ENCODE measurements at regions not wholly inside any gene's neighbourhood (a gene's known extent, or its start where the extent isn't known, plus 50 kb on each side); places are given as distances from the start of the nearest gene placed in this dataset.

DNA sequence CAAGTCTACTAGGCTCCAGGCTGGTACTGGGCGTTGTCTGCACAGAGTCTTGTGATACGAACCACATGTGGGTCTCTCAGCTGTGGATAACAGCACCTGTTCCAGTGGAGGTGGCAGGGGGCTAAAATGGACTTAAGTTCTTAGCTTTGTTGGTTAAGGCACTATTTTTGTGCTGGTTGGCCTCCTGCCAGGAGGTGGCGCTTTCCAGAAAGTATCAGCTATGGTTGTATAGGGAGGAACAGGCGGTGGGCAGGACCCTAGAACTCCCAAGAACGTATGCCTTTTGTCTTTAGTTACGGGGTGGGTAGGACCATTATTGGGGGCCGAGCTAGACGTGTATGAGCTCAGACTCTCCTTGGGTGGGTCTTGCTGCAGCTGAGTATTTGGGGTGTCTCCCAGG lies 1138.4 kb downstream of the PCDH19 start:
- TF ChIP-seq, protein P1, sequence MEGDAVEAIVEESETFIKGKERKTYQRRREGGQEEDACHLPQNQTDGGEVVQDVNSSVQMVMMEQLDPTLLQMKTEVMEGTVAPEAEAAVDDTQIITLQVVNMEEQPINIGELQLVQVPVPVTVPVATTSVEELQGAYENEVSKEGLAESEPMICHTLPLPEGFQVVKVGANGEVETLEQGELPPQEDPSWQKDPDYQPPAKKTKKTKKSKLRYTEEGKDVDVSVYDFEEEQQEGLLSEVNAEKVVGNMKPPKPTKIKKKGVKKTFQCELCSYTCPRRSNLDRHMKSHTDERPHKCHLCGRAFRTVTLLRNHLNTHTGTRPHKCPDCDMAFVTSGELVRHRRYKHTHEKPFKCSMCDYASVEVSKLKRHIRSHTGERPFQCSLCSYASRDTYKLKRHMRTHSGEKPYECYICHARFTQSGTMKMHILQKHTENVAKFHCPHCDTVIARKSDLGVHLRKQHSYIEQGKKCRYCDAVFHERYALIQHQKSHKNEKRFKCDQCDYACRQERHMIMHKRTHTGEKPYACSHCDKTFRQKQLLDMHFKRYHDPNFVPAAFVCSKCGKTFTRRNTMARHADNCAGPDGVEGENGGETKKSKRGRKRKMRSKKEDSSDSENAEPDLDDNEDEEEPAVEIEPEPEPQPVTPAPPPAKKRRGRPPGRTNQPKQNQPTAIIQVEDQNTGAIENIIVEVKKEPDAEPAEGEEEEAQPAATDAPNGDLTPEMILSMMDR (IDR thresholded peaks at IDR 0.05) = no peak
- no peak for TF ChIP-seq POLR2AphosphoS5 (IDR thresholded peaks at IDR 0.05)
- TF ChIP-seq EP300 (IDR thresholded peaks at IDR 0.05) = no peak
- TF ChIP-seq POLR2A (IDR thresholded peaks at IDR 0.05) = no peak
